BJ (cell line): ENCODE measurements at regions not wholly inside any gene's neighbourhood (a gene's known extent, or its start where the extent isn't known, plus 50 kb on each side); places are given as distances from the start of the nearest gene placed in this dataset.

Experiments used
- CTCF ChIA-PET: fragments of 350-600 bp; formaldehyde crosslinking; extraction: SDS; loops from one replicate; lab custom pipeline; 2021; ENCODE audit warnings: antibody characterized with exemption, inconsistent platforms; lab: Yijun Ruan, JAX
- POLR2A ChIA-PET: fragments of 300-600 bp; sonication (Branson Sonifier 250); formaldehyde crosslinking; extraction: SDS; loops from one replicate; lab custom pipeline; 2021; ENCODE audit warnings: antibody characterized with exemption; lab: Charles Lee
- DNase-seq: peaks from one replicate; pipeline ENCODE4 v3.0.0-alpha.2; 2011; ENCODE audit warnings: low read depth
- H3K27me3 ChIP-seq: 2 replicates; pipeline ENCODE4 v1.6.0; 2011; ENCODE audit warnings: low read length; ENCODE audit not compliant: control insufficient read depth, insufficient read depth
- H3K36me3 ChIP-seq: 2 replicates; pipeline ENCODE4 v1.5.1; 2011; ENCODE audit warnings: low read length; ENCODE audit not compliant: control insufficient read depth, insufficient read depth
- H3K4me3 ChIP-seq: 2 replicates; pipeline ENCODE4 v1.5.1; 2011; ENCODE audit warnings: low read depth, mild to moderate bottlenecking, control low read depth, low read length
- TF ChIP-seq, protein P1 (sequence below): IDR thresholded peaks from 2 replicates; pipeline ENCODE4 v1.5.1; 2011; ENCODE audit warnings: low read depth, mild to moderate bottlenecking, control low read depth, inconsistent platforms, low read length, moderate library complexity; ENCODE audit not compliant: insufficient read depth

DNA sequence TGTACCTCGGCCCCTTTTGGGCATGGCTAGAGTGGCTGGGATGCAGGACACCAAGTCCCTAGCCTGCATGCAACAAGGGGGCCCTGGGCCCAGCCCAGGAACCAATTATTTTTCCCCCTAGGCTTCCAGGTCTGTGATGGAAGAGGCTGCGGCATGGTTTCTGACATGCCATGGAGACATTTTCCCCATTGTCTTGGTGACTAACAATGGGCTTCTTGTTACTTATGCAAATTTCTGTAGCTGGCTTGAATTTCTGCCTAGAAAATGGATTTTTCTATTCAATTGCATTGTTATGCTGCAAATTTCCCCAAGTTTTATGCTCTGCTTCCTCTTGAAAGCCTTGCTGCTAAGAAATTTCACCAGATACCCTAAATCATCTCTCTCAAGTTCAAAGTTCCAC is 1269.6 kb upstream of the CITED2 start:
- ChIA-PET POLR2A (no interaction called here), CTCF (no interaction called here)
- Histone ChIP-seq H3K36me3 (no peaks in the 10 kb centered on the region; the same call in 1 of the 2 replicates), H3K27me3 (no peaks in the 10 kb centered on the region), H3K4me3 (no peak overlapping the region)
- no peak for DNase-seq
- TF ChIP-seq, protein P1, sequence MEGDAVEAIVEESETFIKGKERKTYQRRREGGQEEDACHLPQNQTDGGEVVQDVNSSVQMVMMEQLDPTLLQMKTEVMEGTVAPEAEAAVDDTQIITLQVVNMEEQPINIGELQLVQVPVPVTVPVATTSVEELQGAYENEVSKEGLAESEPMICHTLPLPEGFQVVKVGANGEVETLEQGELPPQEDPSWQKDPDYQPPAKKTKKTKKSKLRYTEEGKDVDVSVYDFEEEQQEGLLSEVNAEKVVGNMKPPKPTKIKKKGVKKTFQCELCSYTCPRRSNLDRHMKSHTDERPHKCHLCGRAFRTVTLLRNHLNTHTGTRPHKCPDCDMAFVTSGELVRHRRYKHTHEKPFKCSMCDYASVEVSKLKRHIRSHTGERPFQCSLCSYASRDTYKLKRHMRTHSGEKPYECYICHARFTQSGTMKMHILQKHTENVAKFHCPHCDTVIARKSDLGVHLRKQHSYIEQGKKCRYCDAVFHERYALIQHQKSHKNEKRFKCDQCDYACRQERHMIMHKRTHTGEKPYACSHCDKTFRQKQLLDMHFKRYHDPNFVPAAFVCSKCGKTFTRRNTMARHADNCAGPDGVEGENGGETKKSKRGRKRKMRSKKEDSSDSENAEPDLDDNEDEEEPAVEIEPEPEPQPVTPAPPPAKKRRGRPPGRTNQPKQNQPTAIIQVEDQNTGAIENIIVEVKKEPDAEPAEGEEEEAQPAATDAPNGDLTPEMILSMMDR, result no peak

DNA sequence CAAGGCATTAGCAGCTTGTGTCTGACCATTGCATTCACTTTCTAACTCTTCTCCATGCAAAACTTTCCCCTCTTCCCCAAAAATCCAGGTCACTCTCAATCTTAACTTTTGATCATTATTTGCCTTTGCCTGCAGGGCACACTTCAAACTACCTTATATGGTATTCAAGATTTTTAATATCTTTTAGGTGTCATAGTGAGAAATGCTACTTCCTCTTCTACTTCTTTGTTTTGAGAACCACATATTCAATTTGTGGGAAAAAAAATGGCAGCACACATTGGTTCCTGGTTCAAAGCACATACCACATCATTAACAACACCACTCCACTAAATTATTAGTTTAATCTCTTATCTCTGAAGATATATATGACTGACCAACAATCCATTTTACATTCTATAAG is 1267.0 kb upstream of the CITED2 start:
- ChIA-PET POLR2A (no interaction called here), CTCF (no interaction called here)
- Histone ChIP-seq H3K27me3 (no peaks in the 10 kb centered on the region), H3K4me3 (no peak overlapping the region), H3K36me3 (no peaks in the 10 kb centered on the region; the same call in 1 of the 2 replicates)
- TF ChIP-seq, protein P1, result no peak
- no peak for DNase-seq

DNA sequence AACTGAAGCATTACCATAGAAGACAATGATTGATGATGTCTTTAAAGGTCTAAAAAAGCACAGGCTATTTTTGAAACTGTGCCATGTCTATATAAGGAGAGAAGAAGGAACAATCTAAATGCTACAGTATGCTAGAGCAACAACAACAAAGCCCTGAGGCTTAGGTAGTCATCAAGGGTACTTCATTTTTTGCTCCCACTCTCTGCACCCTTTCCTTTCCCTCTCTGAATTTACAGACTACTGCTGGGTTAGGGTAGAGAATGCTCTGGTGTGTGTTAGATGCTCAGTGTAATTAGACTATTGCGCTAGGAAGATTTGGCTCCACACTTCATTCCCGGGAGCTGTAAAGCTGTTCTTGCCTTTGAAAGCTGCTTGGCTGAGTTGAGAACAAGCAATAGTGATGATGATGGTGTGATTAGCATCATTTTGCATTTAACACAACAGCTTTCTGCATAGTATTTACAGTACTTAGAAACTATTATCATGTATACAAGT is 1262.5 kb upstream of the CITED2 start:
- ChIA-PET CTCF (interaction anchor here (1.4 kb wide), 1 partner anchor 344 kb away, joined by 3 read pairs; no protein-coding TSS in a partner anchor), POLR2A (no interaction called here)
- DNase-seq, result no peak
- H3K4me3 ChIP-seq, result no peak overlapping the region
- H3K27me3 ChIP-seq, result no peaks in the 10 kb centered on the region
- H3K36me3 ChIP-seq, result no peaks in the 10 kb centered on the region
- TF ChIP-seq, protein P1, result no peak

DNA sequence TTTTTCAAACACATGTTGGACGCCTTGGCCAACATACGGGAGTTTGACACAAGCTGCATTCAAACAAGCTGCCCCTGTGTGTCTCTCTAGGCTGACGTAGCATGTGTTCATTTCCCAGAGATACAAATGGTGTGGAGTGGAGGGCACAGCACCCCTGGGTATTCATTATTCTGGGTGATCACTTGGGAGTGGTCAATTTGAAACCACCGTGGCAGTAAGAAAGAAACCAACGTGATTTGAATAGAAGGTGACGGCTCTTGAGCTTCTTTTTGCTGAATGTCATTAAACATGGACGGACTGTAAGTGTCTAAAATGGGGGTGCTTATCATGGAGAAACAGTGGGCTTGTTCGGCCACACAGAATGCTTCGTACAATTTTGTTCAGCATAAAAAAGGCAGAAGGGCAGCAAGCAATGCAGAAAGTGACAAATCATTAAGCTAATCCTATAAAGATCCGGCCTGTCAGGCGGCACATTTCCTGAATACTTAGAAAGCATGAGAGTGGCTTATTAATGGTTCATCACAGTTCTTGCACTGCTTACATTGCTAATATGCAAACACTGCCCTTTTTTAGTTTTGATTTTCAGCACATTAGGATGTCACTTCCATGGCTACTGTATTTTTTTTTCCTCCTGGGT is 1261.9 kb upstream of the CITED2 start:
- CTCF ChIA-PET, result interaction anchor here (1.4 kb wide), 1 partner anchor 344 kb away, joined by 3 read pairs; no protein-coding TSS in a partner anchor

DNA sequence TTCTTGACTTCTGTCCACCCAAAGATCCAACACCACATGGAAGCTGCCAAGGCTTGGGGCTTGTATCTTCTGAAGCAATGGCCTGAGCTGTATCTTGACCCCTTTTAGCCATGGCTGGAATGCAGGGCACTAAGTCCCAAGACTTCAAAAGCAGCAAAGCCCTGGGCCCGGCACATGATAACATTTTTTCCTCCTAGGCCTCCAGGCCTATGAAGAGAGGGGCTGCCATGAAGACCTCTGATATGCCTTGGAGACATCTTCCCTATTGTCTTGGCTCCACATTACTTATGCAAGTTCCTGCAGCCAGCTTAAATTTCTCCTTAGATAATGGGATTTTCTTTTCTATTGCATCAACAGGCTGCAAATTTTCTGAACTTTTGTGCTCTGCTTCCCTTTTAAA is 1252.6 kb upstream of the CITED2 start:
- Histone ChIP-seq H3K4me3 (no peak overlapping the region), H3K36me3 (peaks cover 2% of the 10 kb centered on the region; the same call in 1 of the 2 replicates), H3K27me3 (no peaks in the 10 kb centered on the region)
- TF ChIP-seq, protein P1, result no peak
- ChIA-PET POLR2A (no interaction called here), CTCF (interaction anchor here (1.0 kb wide), 1 partner anchor 705 kb away, joined by 3 read pairs; no protein-coding TSS in a partner anchor)
- DNase-seq, result no peak

More for the DNA sequence above, 1261.9 kb upstream of the CITED2 start:
- no peak for DNase-seq
- Histone ChIP-seq H3K4me3 (no peak overlapping the region), H3K27me3 (no peaks in the 10 kb centered on the region), H3K36me3 (no peaks in the 10 kb centered on the region)
- POLR2A ChIA-PET, result no interaction called here
- TF ChIP-seq, protein P1, result no peak
